HEK293 (cell line): ENCODE measurements at regions not wholly inside any gene's neighbourhood (a gene's known extent, or its start where the extent isn't known, plus 50 kb on each side); places are given as distances from the start of the nearest gene placed in this dataset.

Source experiments
- GLIS2 ChIP-seq: fragments of 450-650 bp; formaldehyde crosslinking; IDR thresholded peaks from 2 replicates; pipeline ENCODE4 v1.5.1; 2016; ENCODE audit warnings: missing biosample characterization, missing genetic modification characterization
- HOXA7 ChIP-seq: sonication (generic); formaldehyde crosslinking; IDR thresholded peaks from 2 replicates; pipeline ENCODE4 v1.8.1; 2022; ENCODE audit warnings: missing genetic modification reagents, borderline replicate concordance
- KLF7 ChIP-seq: fragments of 450-650 bp; formaldehyde crosslinking; IDR thresholded peaks from 2 replicates; pipeline ENCODE4 v1.5.1; 2016; ENCODE audit warnings: missing biosample characterization, missing genetic modification characterization, borderline replicate concordance
- ZBTB21 ChIP-seq: fragments of 450-650 bp; formaldehyde crosslinking; IDR thresholded peaks from 2 replicates; pipeline ENCODE4 v1.5.1; 2017; ENCODE audit warnings: missing biosample characterization, missing genetic modification characterization
- ZBTB7A ChIP-seq: fragments of 450-650 bp; formaldehyde crosslinking; IDR thresholded peaks from 2 replicates; pipeline ENCODE4 v1.5.1; 2016; ENCODE audit warnings: low read depth, missing biosample characterization, missing genetic modification characterization
- ZBTB8A ChIP-seq: fragments of 450-650 bp; formaldehyde crosslinking; IDR thresholded peaks from 2 replicates; pipeline ENCODE4 v1.5.1; 2016; ENCODE audit warnings: missing biosample characterization, missing genetic modification characterization
- ZNF157 ChIP-seq: fragments of 450-650 bp; formaldehyde crosslinking; IDR thresholded peaks from 2 replicates; pipeline ENCODE4 v1.5.1; 2016; ENCODE audit warnings: missing biosample characterization, missing genetic modification characterization
- ZNF169 ChIP-seq: fragments of 450-650 bp; formaldehyde crosslinking; IDR thresholded peaks from 2 replicates; pipeline ENCODE4 v1.5.1; 2016; ENCODE audit warnings: missing biosample characterization, missing genetic modification characterization
- ZNF18 ChIP-seq: fragments of 450-650 bp; formaldehyde crosslinking; IDR thresholded peaks from 2 replicates; pipeline ENCODE4 v1.5.1; 2016; ENCODE audit warnings: missing biosample characterization, missing genetic modification characterization
- ZNF211 ChIP-seq: fragments of 450-650 bp; formaldehyde crosslinking; IDR thresholded peaks from 2 replicates; pipeline ENCODE4 v1.5.1; 2016; ENCODE audit warnings: low read depth, missing biosample characterization, missing genetic modification characterization
- ZNF223 ChIP-seq: fragments of 450-650 bp; formaldehyde crosslinking; IDR thresholded peaks from 2 replicates; pipeline ENCODE4 v1.5.1; 2016; ENCODE audit warnings: missing biosample characterization, missing genetic modification characterization
- ZNF488 ChIP-seq: fragments of 450-650 bp; formaldehyde crosslinking; IDR thresholded peaks from 2 replicates; pipeline ENCODE4 v1.5.1; 2016; ENCODE audit warnings: missing biosample characterization, missing genetic modification characterization
- ZNF580 ChIP-seq: fragments of 450-650 bp; formaldehyde crosslinking; IDR thresholded peaks from 2 replicates; pipeline ENCODE4 v1.5.1; 2016; ENCODE audit warnings: missing biosample characterization, missing genetic modification characterization
- ZNF600 ChIP-seq: fragments of 450-650 bp; formaldehyde crosslinking; IDR thresholded peaks from 2 replicates; pipeline ENCODE4 v1.5.1; 2016; ENCODE audit warnings: missing biosample characterization, missing genetic modification characterization
- ZNF654 ChIP-seq: fragments of 450-650 bp; formaldehyde crosslinking; IDR thresholded peaks from 2 replicates; pipeline ENCODE4 v1.5.1; 2016; ENCODE audit warnings: low read depth, missing biosample characterization, missing genetic modification characterization
- ZNF658 ChIP-seq: fragments of 450-650 bp; formaldehyde crosslinking; IDR thresholded peaks from 2 replicates; pipeline ENCODE4; 2016; ENCODE audit warnings: missing biosample characterization, missing genetic modification characterization
- ZNF660 ChIP-seq: fragments of 450-650 bp; IDR thresholded peaks from 2 replicates; pipeline ENCODE4 v1.5.1; 2018; ENCODE audit warnings: missing biosample characterization, mild to moderate bottlenecking, missing genetic modification characterization
- ZNF664 ChIP-seq: fragments of 450-650 bp; formaldehyde crosslinking; IDR thresholded peaks from 2 replicates; pipeline ENCODE4 v1.5.1; 2016; ENCODE audit warnings: missing biosample characterization, missing genetic modification characterization
- ZNF792 ChIP-seq: fragments of 450-650 bp; formaldehyde crosslinking; IDR thresholded peaks from 2 replicates; pipeline ENCODE4 v1.5.1; 2016; ENCODE audit warnings: missing biosample characterization, missing genetic modification characterization
- TF ChIP-seq, protein P1 (sequence below): sonication (generic); formaldehyde crosslinking; IDR thresholded peaks from 2 replicates; pipeline ENCODE4 v1.8.1; 2022; ENCODE audit warnings: mild to moderate bottlenecking, moderate library complexity, missing genetic modification reagents
- TF ChIP-seq, protein P2 (sequence below): fragments of 450-650 bp; formaldehyde crosslinking; IDR thresholded peaks from 2 replicates; pipeline ENCODE4; 2016; ENCODE audit warnings: missing biosample characterization, missing genetic modification characterization
- TF ChIP-seq, protein P3 (sequence below): fragments of 450-650 bp; formaldehyde crosslinking; IDR thresholded peaks from 2 replicates; pipeline ENCODE4 v1.5.1; 2016; ENCODE audit warnings: missing biosample characterization, missing genetic modification characterization
- TF ChIP-seq, protein P4 (sequence below): fragments of 450-650 bp; formaldehyde crosslinking; IDR thresholded peaks from 2 replicates; pipeline ENCODE4 v1.5.1; 2017; ENCODE audit warnings: missing biosample characterization, mild to moderate bottlenecking, missing genetic modification characterization, moderate library complexity
- TF ChIP-seq, protein P5 (sequence below): fragments of 450-650 bp; formaldehyde crosslinking; IDR thresholded peaks from 2 replicates; pipeline ENCODE4 v1.5.1; 2016; ENCODE audit warnings: missing biosample characterization, missing genetic modification characterization, borderline replicate concordance

GRCh38 chr5:116378007-116378776 is 196.4 kb downstream of the SEMA6A start (continued):
- TF ChIP-seq ZNF18 (tag by site-specific recombination) (peak; percentile 97), GLIS2 (tag by site-specific recombination) (peak; percentile 63), ZNF488 (tag by site-specific recombination) (0 out of 2 replicates have a peak, but pooled peaks have one; percentile 29), ZNF600 (tag by site-specific recombination) (0 out of 2 replicates have a peak, but pooled peaks have one; percentile 25), ZNF664 (tag by site-specific recombination) (peak; percentile 25; the same call in 1 of the 2 replicates), KLF7 (tag by site-specific recombination) (no peak), ZNF157 (tag by site-specific recombination) (no peak), ZBTB8A (tag by site-specific recombination) (peak; percentile 72), ZNF658 (tag by site-specific recombination) (no peak), HOXA7 (CRISPR knock-in tag) (no peak), ZNF654 (tag by site-specific recombination) (no peak), ZNF169 (no peak), ZNF211 (tag by site-specific recombination) (no peak), ZNF580 (tag by site-specific recombination) (0 out of 2 replicates have a peak, but pooled peaks have one; percentile 10), ZNF660 (tag by site-specific recombination) (peak; percentile 47; the same call in 1 of the 2 replicates), ZNF223 (tag by site-specific recombination) (0 out of 2 replicates have a peak, but pooled peaks have one; percentile 19), ZNF792 (no peak), ZBTB7A (tag by site-specific recombination) (no peak), ZBTB21 (tag by site-specific recombination) (no peak)
- TF ChIP-seq, protein P1, sequence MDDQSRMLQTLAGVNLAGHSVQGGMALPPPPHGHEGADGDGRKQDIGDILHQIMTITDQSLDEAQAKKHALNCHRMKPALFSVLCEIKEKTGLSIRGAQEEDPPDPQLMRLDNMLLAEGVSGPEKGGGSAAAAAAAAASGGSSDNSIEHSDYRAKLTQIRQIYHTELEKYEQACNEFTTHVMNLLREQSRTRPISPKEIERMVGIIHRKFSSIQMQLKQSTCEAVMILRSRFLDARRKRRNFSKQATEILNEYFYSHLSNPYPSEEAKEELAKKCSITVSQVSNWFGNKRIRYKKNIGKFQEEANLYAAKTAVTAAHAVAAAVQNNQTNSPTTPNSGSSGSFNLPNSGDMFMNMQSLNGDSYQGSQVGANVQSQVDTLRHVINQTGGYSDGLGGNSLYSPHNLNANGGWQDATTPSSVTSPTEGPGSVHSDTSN (CRISPR knock-in tag) = 0 out of 2 replicates have a peak, but pooled peaks have one; percentile 42
- TF ChIP-seq, protein P2, sequence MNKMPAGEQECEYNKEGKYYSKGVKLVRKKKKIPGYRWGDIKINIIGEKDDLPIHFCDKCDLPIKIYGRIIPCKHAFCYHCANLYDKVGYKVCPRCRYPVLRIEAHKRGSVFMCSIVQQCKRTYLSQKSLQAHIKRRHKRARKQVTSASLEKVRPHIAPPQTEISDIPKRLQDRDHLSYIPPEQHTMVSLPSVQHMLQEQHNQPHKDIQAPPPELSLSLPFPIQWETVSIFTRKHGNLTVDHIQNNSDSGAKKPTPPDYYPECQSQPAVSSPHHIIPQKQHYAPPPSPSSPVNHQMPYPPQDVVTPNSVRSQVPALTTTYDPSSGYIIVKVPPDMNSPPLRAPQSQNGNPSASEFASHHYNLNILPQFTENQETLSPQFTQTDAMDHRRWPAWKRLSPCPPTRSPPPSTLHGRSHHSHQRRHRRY (tag by site-specific recombination) = no peak
- TF ChIP-seq, protein P3, sequence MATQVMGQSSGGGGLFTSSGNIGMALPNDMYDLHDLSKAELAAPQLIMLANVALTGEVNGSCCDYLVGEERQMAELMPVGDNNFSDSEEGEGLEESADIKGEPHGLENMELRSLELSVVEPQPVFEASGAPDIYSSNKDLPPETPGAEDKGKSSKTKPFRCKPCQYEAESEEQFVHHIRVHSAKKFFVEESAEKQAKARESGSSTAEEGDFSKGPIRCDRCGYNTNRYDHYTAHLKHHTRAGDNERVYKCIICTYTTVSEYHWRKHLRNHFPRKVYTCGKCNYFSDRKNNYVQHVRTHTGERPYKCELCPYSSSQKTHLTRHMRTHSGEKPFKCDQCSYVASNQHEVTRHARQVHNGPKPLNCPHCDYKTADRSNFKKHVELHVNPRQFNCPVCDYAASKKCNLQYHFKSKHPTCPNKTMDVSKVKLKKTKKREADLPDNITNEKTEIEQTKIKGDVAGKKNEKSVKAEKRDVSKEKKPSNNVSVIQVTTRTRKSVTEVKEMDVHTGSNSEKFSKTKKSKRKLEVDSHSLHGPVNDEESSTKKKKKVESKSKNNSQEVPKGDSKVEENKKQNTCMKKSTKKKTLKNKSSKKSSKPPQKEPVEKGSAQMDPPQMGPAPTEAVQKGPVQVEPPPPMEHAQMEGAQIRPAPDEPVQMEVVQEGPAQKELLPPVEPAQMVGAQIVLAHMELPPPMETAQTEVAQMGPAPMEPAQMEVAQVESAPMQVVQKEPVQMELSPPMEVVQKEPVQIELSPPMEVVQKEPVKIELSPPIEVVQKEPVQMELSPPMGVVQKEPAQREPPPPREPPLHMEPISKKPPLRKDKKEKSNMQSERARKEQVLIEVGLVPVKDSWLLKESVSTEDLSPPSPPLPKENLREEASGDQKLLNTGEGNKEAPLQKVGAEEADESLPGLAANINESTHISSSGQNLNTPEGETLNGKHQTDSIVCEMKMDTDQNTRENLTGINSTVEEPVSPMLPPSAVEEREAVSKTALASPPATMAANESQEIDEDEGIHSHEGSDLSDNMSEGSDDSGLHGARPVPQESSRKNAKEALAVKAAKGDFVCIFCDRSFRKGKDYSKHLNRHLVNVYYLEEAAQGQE (tag by site-specific recombination) = no peak
- TF ChIP-seq, protein P4, sequence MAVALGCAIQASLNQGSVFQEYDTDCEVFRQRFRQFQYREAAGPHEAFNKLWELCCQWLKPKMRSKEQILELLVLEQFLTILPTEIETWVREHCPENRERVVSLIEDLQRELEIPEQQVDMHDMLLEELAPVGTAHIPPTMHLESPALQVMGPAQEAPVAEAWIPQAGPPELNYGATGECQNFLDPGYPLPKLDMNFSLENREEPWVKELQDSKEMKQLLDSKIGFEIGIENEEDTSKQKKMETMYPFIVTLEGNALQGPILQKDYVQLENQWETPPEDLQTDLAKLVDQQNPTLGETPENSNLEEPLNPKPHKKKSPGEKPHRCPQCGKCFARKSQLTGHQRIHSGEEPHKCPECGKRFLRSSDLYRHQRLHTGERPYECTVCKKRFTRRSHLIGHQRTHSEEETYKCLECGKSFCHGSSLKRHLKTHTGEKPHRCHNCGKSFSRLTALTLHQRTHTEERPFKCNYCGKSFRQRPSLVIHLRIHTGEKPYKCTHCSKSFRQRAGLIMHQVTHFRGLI = no peak
- TF ChIP-seq, protein P5, sequence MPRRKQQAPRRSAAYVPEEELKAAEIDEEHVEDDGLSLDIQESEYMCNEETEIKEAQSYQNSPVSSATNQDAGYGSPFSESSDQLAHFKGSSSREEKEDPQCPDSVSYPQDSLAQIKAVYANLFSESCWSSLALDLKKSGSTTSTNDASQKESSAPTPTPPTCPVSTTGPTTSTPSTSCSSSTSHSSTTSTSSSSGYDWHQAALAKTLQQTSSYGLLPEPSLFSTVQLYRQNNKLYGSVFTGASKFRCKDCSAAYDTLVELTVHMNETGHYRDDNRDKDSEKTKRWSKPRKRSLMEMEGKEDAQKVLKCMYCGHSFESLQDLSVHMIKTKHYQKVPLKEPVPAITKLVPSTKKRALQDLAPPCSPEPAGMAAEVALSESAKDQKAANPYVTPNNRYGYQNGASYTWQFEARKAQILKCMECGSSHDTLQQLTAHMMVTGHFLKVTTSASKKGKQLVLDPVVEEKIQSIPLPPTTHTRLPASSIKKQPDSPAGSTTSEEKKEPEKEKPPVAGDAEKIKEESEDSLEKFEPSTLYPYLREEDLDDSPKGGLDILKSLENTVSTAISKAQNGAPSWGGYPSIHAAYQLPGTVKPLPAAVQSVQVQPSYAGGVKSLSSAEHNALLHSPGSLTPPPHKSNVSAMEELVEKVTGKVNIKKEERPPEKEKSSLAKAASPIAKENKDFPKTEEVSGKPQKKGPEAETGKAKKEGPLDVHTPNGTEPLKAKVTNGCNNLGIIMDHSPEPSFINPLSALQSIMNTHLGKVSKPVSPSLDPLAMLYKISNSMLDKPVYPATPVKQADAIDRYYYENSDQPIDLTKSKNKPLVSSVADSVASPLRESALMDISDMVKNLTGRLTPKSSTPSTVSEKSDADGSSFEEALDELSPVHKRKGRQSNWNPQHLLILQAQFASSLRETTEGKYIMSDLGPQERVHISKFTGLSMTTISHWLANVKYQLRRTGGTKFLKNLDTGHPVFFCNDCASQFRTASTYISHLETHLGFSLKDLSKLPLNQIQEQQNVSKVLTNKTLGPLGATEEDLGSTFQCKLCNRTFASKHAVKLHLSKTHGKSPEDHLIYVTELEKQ (tag by site-specific recombination) = no peak
